ENCODE measurements at regions not wholly inside any gene's neighbourhood (a gene's known extent, or its start where the extent isn't known, plus 50 kb on each side); places are given as distances from the start of the nearest gene placed in this dataset.

DNA sequence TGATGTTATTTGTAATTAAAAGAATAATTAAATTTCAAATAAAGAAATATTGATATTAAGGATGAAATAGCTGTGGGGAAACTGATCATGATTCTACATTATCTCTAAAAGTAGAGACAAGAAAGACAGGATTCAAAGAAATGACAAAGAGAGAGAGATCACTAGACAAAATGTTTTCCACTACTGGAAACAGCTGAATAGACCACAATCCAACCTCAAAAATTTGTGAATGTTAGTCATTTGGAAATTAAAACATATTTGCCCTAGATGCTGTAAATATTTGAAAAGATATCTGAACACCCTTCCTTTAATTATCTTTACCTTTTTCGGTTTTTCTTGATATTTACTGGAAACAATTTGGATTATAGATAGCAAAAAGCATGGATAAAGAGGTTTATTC is 414.9 kb downstream of the CENPC start:
- no peak for ATAC-seq
- TF ChIP-seq ZC3H10 (CRISPR knock-in tag; IDR thresholded peaks at IDR 0.05): no peak

GRCh38 chr4:67126570-67126969 is 418.7 kb downstream of the CENPC start:
- ATAC-seq: no peak
- no peak for TF ChIP-seq ZNF70 (CRISPR knock-in tag; IDR thresholded peaks at IDR 0.05)
- TF ChIP-seq ESRRG (CRISPR knock-in tag; IDR thresholded peaks at IDR 0.05): no peak
- no peak for TF ChIP-seq ZFP3 (CRISPR knock-in tag; IDR thresholded peaks at IDR 0.05)
- TF ChIP-seq ARNTL (CRISPR knock-in tag; IDR thresholded peaks at IDR 0.05; ENCODE audit: borderline replicate concordance, low read depth): no peak
- TF ChIP-seq TCF4 (CRISPR knock-in tag; IDR thresholded peaks at IDR 0.05; ENCODE audit: borderline replicate concordance): no peak
- no peak for TF ChIP-seq ZNF565 (CRISPR knock-in tag; conservative IDR thresholded peaks at IDR 0.05; ENCODE audit: low read depth)
- TF ChIP-seq, protein P1, sequence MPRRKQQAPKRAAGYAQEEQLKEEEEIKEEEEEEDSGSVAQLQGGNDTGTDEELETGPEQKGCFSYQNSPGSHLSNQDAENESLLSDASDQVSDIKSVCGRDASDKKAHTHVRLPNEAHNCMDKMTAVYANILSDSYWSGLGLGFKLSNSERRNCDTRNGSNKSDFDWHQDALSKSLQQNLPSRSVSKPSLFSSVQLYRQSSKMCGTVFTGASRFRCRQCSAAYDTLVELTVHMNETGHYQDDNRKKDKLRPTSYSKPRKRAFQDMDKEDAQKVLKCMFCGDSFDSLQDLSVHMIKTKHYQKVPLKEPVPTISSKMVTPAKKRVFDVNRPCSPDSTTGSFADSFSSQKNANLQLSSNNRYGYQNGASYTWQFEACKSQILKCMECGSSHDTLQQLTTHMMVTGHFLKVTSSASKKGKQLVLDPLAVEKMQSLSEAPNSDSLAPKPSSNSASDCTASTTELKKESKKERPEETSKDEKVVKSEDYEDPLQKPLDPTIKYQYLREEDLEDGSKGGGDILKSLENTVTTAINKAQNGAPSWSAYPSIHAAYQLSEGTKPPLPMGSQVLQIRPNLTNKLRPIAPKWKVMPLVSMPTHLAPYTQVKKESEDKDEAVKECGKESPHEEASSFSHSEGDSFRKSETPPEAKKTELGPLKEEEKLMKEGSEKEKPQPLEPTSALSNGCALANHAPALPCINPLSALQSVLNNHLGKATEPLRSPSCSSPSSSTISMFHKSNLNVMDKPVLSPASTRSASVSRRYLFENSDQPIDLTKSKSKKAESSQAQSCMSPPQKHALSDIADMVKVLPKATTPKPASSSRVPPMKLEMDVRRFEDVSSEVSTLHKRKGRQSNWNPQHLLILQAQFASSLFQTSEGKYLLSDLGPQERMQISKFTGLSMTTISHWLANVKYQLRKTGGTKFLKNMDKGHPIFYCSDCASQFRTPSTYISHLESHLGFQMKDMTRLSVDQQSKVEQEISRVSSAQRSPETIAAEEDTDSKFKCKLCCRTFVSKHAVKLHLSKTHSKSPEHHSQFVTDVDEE (CRISPR knock-in tag; IDR thresholded peaks at IDR 0.05): no peak
- no peak for TF ChIP-seq BACH2 (CRISPR knock-in tag; IDR thresholded peaks at IDR 0.05; ENCODE audit: borderline replicate concordance)
- TF ChIP-seq TOX (CRISPR knock-in tag; IDR thresholded peaks at IDR 0.05; ENCODE audit: borderline replicate concordance): no peak
- no peak for TF ChIP-seq SNAI2 (CRISPR knock-in tag; IDR thresholded peaks at IDR 0.05)
- TF ChIP-seq, protein P2, sequence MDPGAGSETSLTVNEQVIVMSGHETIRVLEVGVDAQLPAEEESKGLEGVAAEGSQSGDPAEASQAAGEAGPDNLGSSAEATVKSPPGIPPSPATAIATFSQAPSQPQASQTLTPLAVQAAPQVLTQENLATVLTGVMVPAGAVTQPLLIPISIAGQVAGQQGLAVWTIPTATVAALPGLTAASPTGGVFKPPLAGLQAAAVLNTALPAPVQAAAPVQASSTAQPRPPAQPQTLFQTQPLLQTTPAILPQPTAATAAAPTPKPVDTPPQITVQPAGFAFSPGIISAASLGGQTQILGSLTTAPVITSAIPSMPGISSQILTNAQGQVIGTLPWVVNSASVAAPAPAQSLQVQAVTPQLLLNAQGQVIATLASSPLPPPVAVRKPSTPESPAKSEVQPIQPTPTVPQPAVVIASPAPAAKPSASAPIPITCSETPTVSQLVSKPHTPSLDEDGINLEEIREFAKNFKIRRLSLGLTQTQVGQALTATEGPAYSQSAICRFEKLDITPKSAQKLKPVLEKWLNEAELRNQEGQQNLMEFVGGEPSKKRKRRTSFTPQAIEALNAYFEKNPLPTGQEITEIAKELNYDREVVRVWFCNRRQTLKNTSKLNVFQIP (CRISPR knock-in tag; IDR thresholded peaks at IDR 0.05; ENCODE audit: borderline replicate concordance, low read depth): no peak
- TF ChIP-seq OSR1 (CRISPR knock-in tag; IDR thresholded peaks at IDR 0.05): no peak
- TF ChIP-seq ZNF8 (CRISPR knock-in tag; IDR thresholded peaks at IDR 0.05): no peak
- no peak for TF ChIP-seq GLIS3 (CRISPR knock-in tag; IDR thresholded peaks at IDR 0.05)
- no peak for TF ChIP-seq CREB5 (CRISPR knock-in tag; IDR thresholded peaks at IDR 0.05; ENCODE audit: low read depth)
- no peak for TF ChIP-seq CSDC2 (CRISPR knock-in tag; IDR thresholded peaks at IDR 0.05)
- TF ChIP-seq ZC3H10 (CRISPR knock-in tag; IDR thresholded peaks at IDR 0.05): no peak
- no peak for TF ChIP-seq CSRNP3 (CRISPR knock-in tag; IDR thresholded peaks at IDR 0.05)
- no peak for TF ChIP-seq RARB (CRISPR knock-in tag; IDR thresholded peaks at IDR 0.05)
- TF ChIP-seq ISL1 (CRISPR knock-in tag; IDR thresholded peaks at IDR 0.05): no peak

GRCh38 chr4:67125636-67126514 is 419.4 kb downstream of the CENPC start:
- TF ChIP-seq CSRNP3 (CRISPR knock-in tag; IDR thresholded peaks at IDR 0.05) (no peak), RARB (CRISPR knock-in tag; IDR thresholded peaks at IDR 0.05) (no peak)
- no peak for ATAC-seq
